ENCODE measurements at regions not wholly inside any gene's neighbourhood (a gene's known extent, or its start where the extent isn't known, plus 50 kb on each side); places are given as distances from the start of the nearest gene placed in this dataset.

- H2AFZ ChIP-seq (ENCODE audit: low read length), result no peak overlapping the region
- H2BK15ac ChIP-seq (ENCODE audit: low read length), result no peak overlapping the region
- no peaks in the 10 kb centered on the region for H3K79me1 ChIP-seq (ENCODE audit: low read depth, low read length)
- 85% methylated on average over 3 of the region's 3 CpGs; no CpG with 5 or more reads in 1 of the 2 experiments for WGBS, 2 experiments (ENCODE audit: extremely low coverage in 1 of 2, insufficient coverage in 1 of 2, insufficient read length in 1 of 2, insufficient replicate concordance in 2 of 2, low coverage in 1 of 2, low lambda C conversion rate in 2 of 2, missing lambda C conversion rate in 1 of 2)
- no peak overlapping the region for H2BK12ac ChIP-seq (ENCODE audit: low read depth, low read length)
- H3K36me3 ChIP-seq (ENCODE audit: control insufficient read depth in 2 of 4, insufficient read depth in 4 of 4, low read length in 3 of 4), result no peaks in the 10 kb centered on the region
- DNase-seq (ENCODE audit: low read depth in 1 of 2, low spot score in 2 of 2) (no peak), FAIRE-seq (no peak)
- POLR2A ChIA-PET (ENCODE audit: partially characterized antibody), result interaction anchor here (0.6 kb wide), 1 partner anchor 228 kb away, joined by 3 read pairs; no protein-coding TSS in a partner anchor
- no peak overlapping the region for H4K91ac ChIP-seq (replicated peaks; ENCODE audit: insufficient read length, low read length)
- H3K14ac ChIP-seq (ENCODE audit: insufficient read length), result no peak overlapping the region
- no peak for TF ChIP-seq SIRT6 (IDR thresholded peaks at IDR 0.05; ENCODE audit: low read length)
- no peak for TF ChIP-seq ATF3 (IDR thresholded peaks at IDR 0.05; ENCODE audit: insufficient read depth, low read depth, low read length)
- TF ChIP-seq CBX8 (IDR thresholded peaks at IDR 0.05; ENCODE audit: borderline replicate concordance, low read depth, low read length), result no peak
- H3K79me2 ChIP-seq (ENCODE audit: control insufficient read depth in 1 of 2, insufficient read depth in 2 of 2, low read length in 2 of 2), result no peaks in the 10 kb centered on the region
- H3K9me3 ChIP-seq (ENCODE audit: insufficient read depth in 2 of 2, low read depth in 1 of 2, low read length in 1 of 2), result no peaks in the 10 kb centered on the region
- no peak overlapping the region for H3K27ac ChIP-seq (ENCODE audit: low read depth, low read length)
- H2BK20ac ChIP-seq (ENCODE audit: low read length), result no peak overlapping the region
- H3K4me2 ChIP-seq (ENCODE audit: insufficient read depth in 1 of 2, low read depth in 2 of 2, low read length in 2 of 2), result no peak overlapping the region
- no peaks in the 10 kb centered on the region for H4K20me1 ChIP-seq (replicated peaks in 1 of 2; ENCODE audit: control insufficient read depth in 1 of 2, insufficient read depth in 2 of 2, low read length in 2 of 2)
- H3K56ac ChIP-seq (replicated peaks; ENCODE audit: insufficient read length, low read depth, low read length), result no peak overlapping the region
- H3K4ac ChIP-seq (replicated peaks; ENCODE audit: insufficient read length, low read depth, low read length), result no peak overlapping the region
- no peaks in the 10 kb centered on the region for H3K23me2 ChIP-seq (ENCODE audit: low read depth, low read length)
- no peaks in the 10 kb centered on the region for H3K4me1 ChIP-seq (replicated peaks in 1 of 4; ENCODE audit: control insufficient read depth in 3 of 4, insufficient read depth in 4 of 4, low read length in 3 of 4)
- no peak overlapping the region for H2BK120ac ChIP-seq (replicated peaks; ENCODE audit: low read depth, low read length)
- H3K27me3 ChIP-seq (replicated peaks in 1 of 4; ENCODE audit: control insufficient read depth in 3 of 4, extremely low read depth in 1 of 4, insufficient read depth in 3 of 4, low read length in 3 of 4), result no peaks in the 10 kb centered on the region
- CTCF ChIA-PET (ENCODE audit: partially characterized antibody), result no interaction called here
- no peak overlapping the region for H4K5ac ChIP-seq (ENCODE audit: insufficient read length, low read depth, low read length)
- no peak overlapping the region for H2AK5ac ChIP-seq (ENCODE audit: low read depth, low read length)
- H4K8ac ChIP-seq (ENCODE audit: extremely low read depth, insufficient read depth, low read length), result no peak overlapping the region
- no peak overlapping the region for H3K9ac ChIP-seq (replicated peaks in 1 of 4; ENCODE audit: extremely low read depth in 1 of 4, low read depth in 3 of 4, low read length in 3 of 4)
- H2BK5ac ChIP-seq (ENCODE audit: low read depth, low read length), result no peak overlapping the region
- H3K23ac ChIP-seq (ENCODE audit: insufficient read length), result no peak overlapping the region
- no peak overlapping the region for H3K18ac ChIP-seq (ENCODE audit: extremely low read depth, low read length)
- no peak overlapping the region for H3K4me3 ChIP-seq (ENCODE audit: extremely low read depth in 1 of 4, insufficient read depth in 2 of 4, low read depth in 3 of 4, low read length in 4 of 4)
Observed at GRCh38 chr13:105497597-105497996, 1037.9 kb downstream of the EFNB2 start.
